Gastroesophageal sphincter (tissue), 4 donors: ENCODE measurements at regions not wholly inside any gene's neighbourhood (a gene's known extent, or its start where the extent isn't known, plus 50 kb on each side); places are given as distances from the start of the nearest gene placed in this dataset.

Source experiments
- ATAC-seq: fragments of 150-250 bp; one replicate; pipeline ENCODE4 v1.9.1; 2016; ENCODE audit warnings: mild to moderate bottlenecking, moderate library complexity
- H3K27ac ChIP-seq, 4 donors: fragments of 200-600 bp; sonication (generic) in 3 of 4; 1 replicate in 3 of 4; 2 replicates in 1 of 4; pipeline ENCODE4 v1.5.1; 2016 to 2019
- H3K27me3 ChIP-seq: fragments of 200-600 bp; sonication (generic); one replicate; pipeline ENCODE4 v1.5.1; 2019
- H3K36me3 ChIP-seq, 2 donors: fragments of 200-600 bp; sonication (generic); one replicate each; pipeline ENCODE4 v1.5.1; 2019; ENCODE audit warnings: control low read depth in 1 of 2
- H3K4me1 ChIP-seq, 3 donors: fragments of 200-600 bp; sonication (generic); 1 replicate in 2 of 3; 2 replicates in 1 of 3; pipeline ENCODE4 v1.5.1; 2016 to 2019; ENCODE audit warnings: control low read depth in 2 of 3
- H3K4me3 ChIP-seq, 2 donors: fragments of 200-600 bp; sonication (generic); one replicate each; pipeline ENCODE4 v1.5.1; 2019; ENCODE audit warnings: mild to moderate bottlenecking in 1 of 2, moderate library complexity in 1 of 2
- H3K9me3 ChIP-seq, 3 donors: fragments of 200-600 bp; sonication (generic); one replicate each; pipeline ENCODE4 v1.5.1; 2017 to 2019; ENCODE audit warnings: control low read depth in 2 of 3
- CTCF ChIP-seq, 4 experiments: fragments of 200-600 bp in 2 of 4; fragments of 450-650 bp in 2 of 4; sonication (generic) in 1 of 4; IDR thresholded peaks; one replicate each; pipeline ENCODE4 v1.5.1; 2017 to 2019; ENCODE audit warnings: antibody characterized with exemption in 4 of 4, mild to moderate bottlenecking in 2 of 4, moderate library complexity in 2 of 4
- EP300 ChIP-seq: sonication (generic); formaldehyde crosslinking; IDR thresholded peaks from one replicate; pipeline ENCODE4 v1.6.1; 2017; ENCODE audit warnings: antibody characterized with exemption, mild to moderate bottlenecking
- POLR2A ChIP-seq, 2 donors: fragments of 450-650 bp; IDR thresholded peaks; one replicate each; pipeline ENCODE4 v1.6.1; 2017; ENCODE audit warnings: antibody characterized with exemption in 2 of 2, mild to moderate bottlenecking in 2 of 2, moderate library complexity in 1 of 2
- POLR2AphosphoS5 ChIP-seq: sonication (generic); formaldehyde crosslinking; IDR thresholded peaks from one replicate; pipeline ENCODE4 v1.6.1; 2017; ENCODE audit warnings: antibody characterized with exemption
- WGBS, 2 donors: methylation state at CpG; one replicate each; pipeline ENCODE4 v1.1.5; 2018; ENCODE audit warnings: low coverage in 1 of 2; 5-methylcytosine and 5-hydroxymethylcytosine counted together

GRCh38 chr11:29029452-29029851, 921.3 kb downstream of the METTL15 start:
- H3K4me3 ChIP-seq, result no peak overlapping the region
- peaks cover 0 to 25% (median 0%) of the 10 kb centered on the region in 3 donors for H3K9me3 ChIP-seq
- no peak overlapping the region for H3K27ac ChIP-seq
- H3K4me1 ChIP-seq, result no peaks in the 10 kb centered on the region
- 78 to 81% methylated on average over 2 of the region's 2 CpGs for WGBS, 2 donors
- TF ChIP-seq EP300 (no peak), CTCF (IDR thresholded peaks at IDR 0.05) (no peak), POLR2A (IDR thresholded peaks at IDR 0.05) (no peak), POLR2AphosphoS5 (no peak)
- ATAC-seq, result no peak
- H3K27me3 ChIP-seq, result no peaks in the 10 kb centered on the region
- no peaks in the 10 kb centered on the region for H3K36me3 ChIP-seq

GRCh38 chr11:29027436-29027835, 919.2 kb downstream of the METTL15 start:
- H3K9me3 ChIP-seq, result peaks cover 0 to 25% (median 0%) of the 10 kb centered on the region in 3 donors
- TF ChIP-seq CTCF (IDR thresholded peaks at IDR 0.05) (no peak), EP300 (no peak), POLR2AphosphoS5 (no peak), POLR2A (IDR thresholded peaks at IDR 0.05) (no peak)
- no peaks in the 10 kb centered on the region for H3K36me3 ChIP-seq
- H3K4me3 ChIP-seq, result no peak overlapping the region
- no peaks in the 10 kb centered on the region for H3K4me1 ChIP-seq
- 56 to 91% methylated on average over 1 of the region's 1 CpG for WGBS, 2 donors
- no peaks in the 10 kb centered on the region for H3K27me3 ChIP-seq
- no peak overlapping the region for H3K27ac ChIP-seq
- ATAC-seq, result no peak

- H3K27ac ChIP-seq, result no peak overlapping the region
- H3K4me3 ChIP-seq, result no peak overlapping the region
- no peak for TF ChIP-seq CTCF (IDR thresholded peaks at IDR 0.05)
- TF ChIP-seq POLR2AphosphoS5, result no peak
- TF ChIP-seq EP300, result no peak
- TF ChIP-seq POLR2A (IDR thresholded peaks at IDR 0.05), result no peak
- ATAC-seq, result no peak
- H3K27me3 ChIP-seq, result no peaks in the 10 kb centered on the region
- 84 to 89% methylated on average over 2 of the region's 2 CpGs for WGBS, 2 donors
- no peaks in the 10 kb centered on the region for H3K4me1 ChIP-seq
- peaks cover 0 to 25% (median 0%) of the 10 kb centered on the region in 3 donors for H3K9me3 ChIP-seq
- H3K36me3 ChIP-seq, result no peaks in the 10 kb centered on the region
These were observed 918.1 kb downstream of the METTL15 start for GRCh38 chr11:29026286-29026685.

GRCh38 chr11:29025001-29025400, 916.8 kb downstream of the METTL15 start:
- TF ChIP-seq EP300, result no peak
- TF ChIP-seq POLR2AphosphoS5, result no peak
- no peak for TF ChIP-seq POLR2A (IDR thresholded peaks at IDR 0.05)
- no peak for TF ChIP-seq CTCF (IDR thresholded peaks at IDR 0.05)
- Histone ChIP-seq H3K4me1 (no peaks in the 10 kb centered on the region), H3K9me3 (peaks cover 0 to 19% (median 0%) of the 10 kb centered on the region in 3 donors), H3K36me3 (no peaks in the 10 kb centered on the region), H3K4me3 (no peak overlapping the region), H3K27me3 (no peaks in the 10 kb centered on the region), H3K27ac (no peak overlapping the region)
- no peak for ATAC-seq
- WGBS, 2 donors, result 55 to 74% methylated on average over 3 of the region's 3 CpGs

GRCh38 chr11:29024386-29024785, 916.2 kb downstream of the METTL15 start:
- no peaks in the 10 kb centered on the region for H3K4me1 ChIP-seq
- no peaks in the 10 kb centered on the region for H3K27me3 ChIP-seq
- no peak overlapping the region for H3K4me3 ChIP-seq
- H3K9me3 ChIP-seq, result peaks cover 0 to 13% (median 0%) of the 10 kb centered on the region in 3 donors
- no peak for ATAC-seq
- H3K36me3 ChIP-seq, result no peaks in the 10 kb centered on the region
- no peak overlapping the region for H3K27ac ChIP-seq
- no peak for TF ChIP-seq POLR2A (IDR thresholded peaks at IDR 0.05)
- TF ChIP-seq POLR2AphosphoS5, result no peak
- TF ChIP-seq EP300, result no peak
- TF ChIP-seq CTCF (IDR thresholded peaks at IDR 0.05), result no peak
- 75 to 78% methylated on average over 4 of the region's 4 CpGs for WGBS, 2 donors
